ENCODE measurements at regions not wholly inside any gene's neighbourhood (a gene's known extent, or its start where the extent isn't known, plus 50 kb on each side); places are given as distances from the start of the nearest gene placed in this dataset.

- DNase-seq (ENCODE audit: low spot score): no peak
These were observed 247.5 kb downstream of the MBNL1 start for GRCh38 chr3:152516216-152516615.

- DNase-seq (ENCODE audit: low spot score): peak; percentile 23
These were observed 248.8 kb downstream of the MBNL1 start for GRCh38 chr3:152517502-152517901.

GRCh38 chr3:152518346-152518745 lies 249.6 kb downstream of the MBNL1 start:
- DNase-seq (ENCODE audit: low spot score): no peak

- no peak for DNase-seq (ENCODE audit: low spot score)
These were observed 250.6 kb downstream of the MBNL1 start for GRCh38 chr3:152519376-152519775.

GRCh38 chr3:152522036-152522435 lies 253.3 kb downstream of the MBNL1 start:
- no peak for DNase-seq (ENCODE audit: low spot score)

- peak; percentile 15 for DNase-seq (ENCODE audit: low spot score)
These were observed 255.7 kb downstream of the MBNL1 start for GRCh38 chr3:152524198-152525140.

- DNase-seq (ENCODE audit: low spot score): no peak
These were observed 263.0 kb downstream of the MBNL1 start for GRCh38 chr3:152531717-152532116.

- DNase-seq (ENCODE audit: low spot score): no peak
These were observed 269.8 kb downstream of the MBNL1 start for GRCh38 chr3:152538518-152538917.

GRCh38 chr3:152539191-152539764 lies 270.5 kb downstream of the MBNL1 start:
- peak; percentile 17 for DNase-seq (ENCODE audit: low spot score)

- no peak for DNase-seq (ENCODE audit: low spot score)
These were observed 271.4 kb downstream of the MBNL1 start for GRCh38 chr3:152540120-152540519.

- DNase-seq (ENCODE audit: low spot score): no peak
These were observed 278.4 kb downstream of the MBNL1 start for GRCh38 chr3:152547153-152547552.

- no peak for DNase-seq (ENCODE audit: low spot score)
These were observed 280.5 kb downstream of the MBNL1 start for GRCh38 chr3:152549263-152549662.

GRCh38 chr3:152550284-152550683 lies 281.6 kb downstream of the MBNL1 start:
- DNase-seq (ENCODE audit: low spot score): no peak

GRCh38 chr3:152554980-152555379 lies 280.0 kb upstream of the P2RY1 start:
- DNase-seq (ENCODE audit: low spot score): no peak

GRCh38 chr3:152555666-152556291 lies 279.2 kb upstream of the P2RY1 start:
- no peak for DNase-seq (ENCODE audit: low spot score)

GRCh38 chr3:152556731-152557254 lies 278.1 kb upstream of the P2RY1 start:
- no peak for DNase-seq (ENCODE audit: low spot score)

- no peak for DNase-seq (ENCODE audit: low spot score)
These were observed 277.5 kb upstream of the P2RY1 start for GRCh38 chr3:152557302-152557999.

- no peak for DNase-seq (ENCODE audit: low spot score)
These were observed 276.5 kb upstream of the P2RY1 start for GRCh38 chr3:152558386-152558785.

- DNase-seq (ENCODE audit: low spot score): no peak
These were observed 275.7 kb upstream of the P2RY1 start for GRCh38 chr3:152559246-152559645.

GRCh38 chr3:152564459-152564858 lies 270.5 kb upstream of the P2RY1 start:
- DNase-seq (ENCODE audit: low spot score): no peak

- peak; percentile 52 for DNase-seq (ENCODE audit: low spot score)
These were observed 260.4 kb upstream of the P2RY1 start for GRCh38 chr3:152574461-152575079.

GRCh38 chr3:152578769-152579168 lies 256.2 kb upstream of the P2RY1 start:
- no peak for DNase-seq (ENCODE audit: low spot score)
